MCF 10A (cell line): ENCODE measurements at regions not wholly inside any gene's neighbourhood (a gene's known extent, or its start where the extent isn't known, plus 50 kb on each side); places are given as distances from the start of the nearest gene placed in this dataset.

Experiments
- BruUV-seq: library from RNA; stranded (reverse); fragments of 400-500 nt; replicated peaks from 2 replicates; lab custom pipeline; 2021; lab: Mats Ljungman, UMichigan
- CTCF ChIA-PET: fragments of 300-600 bp; sonication (Branson Sonifier 250); formaldehyde crosslinking; extraction: SDS; loops from one replicate; lab custom pipeline; 2021; ENCODE audit warnings: antibody characterized with exemption, inconsistent platforms; lab: Yijun Ruan, JAX
- POLR2A ChIA-PET: fragments of 300-600, 350-650 bp; sonication (Branson Sonifier 250); formaldehyde crosslinking; extraction: SDS; loops from one replicate; lab custom pipeline; 2020; ENCODE audit warnings: antibody characterized with exemption, inconsistent platforms; lab: Yijun Ruan, JAX
- DNase-seq: peaks from one replicate; pipeline ENCODE4 v3.0.0-alpha.2; 2018; ENCODE audit not compliant: unreplicated experiment
- H3K27ac Mint-ChIP-seq: one replicate; pipeline ENCODE4 v1.8.0; 2022; ENCODE audit warnings: mild to moderate bottlenecking, low read depth, mixed read lengths; ENCODE audit not compliant: unreplicated experiment
- H3K27me3 Mint-ChIP-seq: one replicate; pipeline ENCODE4 v1.8.0; 2022; ENCODE audit warnings: mixed read lengths; ENCODE audit not compliant: insufficient read depth, unreplicated experiment
- H3K36me3 Mint-ChIP-seq: one replicate; pipeline ENCODE4 v1.8.0; 2022; ENCODE audit warnings: mild to moderate bottlenecking, moderate library complexity, mixed read lengths; ENCODE audit not compliant: insufficient read depth, unreplicated experiment
- H3K4me1 Mint-ChIP-seq: one replicate; pipeline ENCODE4 v1.8.0; 2022; ENCODE audit warnings: mixed read lengths; ENCODE audit not compliant: insufficient read depth, unreplicated experiment
- H3K4me3 Mint-ChIP-seq: one replicate; pipeline ENCODE4 v1.8.0; 2022; ENCODE audit warnings: mild to moderate bottlenecking, moderate library complexity, mixed read lengths; ENCODE audit not compliant: unreplicated experiment
- H3K9me3 Mint-ChIP-seq: one replicate; pipeline ENCODE4 v1.8.0; 2022; ENCODE audit warnings: mixed read lengths; ENCODE audit not compliant: unreplicated experiment
- CTCF ChIP-seq: fragments of 200-600 bp; IDR thresholded peaks from one replicate; pipeline ENCODE4 v1.8.0; 2022; ENCODE audit warnings: antibody characterized with exemption, mild to moderate bottlenecking; ENCODE audit not compliant: unreplicated experiment
- intact Hi-C: fragments of 100-400 bp; cut with micrococcal nuclease; formaldehyde crosslinking; loops from 2 replicates; pipeline ENCODE4 v1.14.1; 2022

GRCh38 chr1:230010603-230011332 is 56.3 kb upstream of the GALNT2 start:
- intact Hi-C loops: no loop called here
- Mint-ChIP-seq H3K4me3 (no peak overlapping the region), H3K27ac (no peak overlapping the region), H3K27me3 (peaks cover 11% of the 10 kb centered on the region), H3K4me1 (no peaks in the 10 kb centered on the region), H3K9me3 (no peaks in the 10 kb centered on the region), H3K36me3 (no peaks in the 10 kb centered on the region)
- ChIA-PET POLR2A (interaction anchor here (1.2 kb wide), 1 partner anchor 26 kb away, joined by 3 read pairs; no protein-coding TSS in a partner anchor), CTCF (interaction anchor here (1.1 kb wide), 1 partner anchor 8 kb away, joined by 3 read pairs; no protein-coding TSS in a partner anchor)
- no TSS peak for BruUV-seq
- no peak for TF ChIP-seq CTCF
- no peak for DNase-seq

GRCh38 chr1:230011333-230012092 is 55.5 kb upstream of the GALNT2 start:
- BruUV-seq: no TSS peak
- Mint-ChIP-seq H3K4me1 (no peaks in the 10 kb centered on the region), H3K9me3 (no peaks in the 10 kb centered on the region), H3K27ac (no peak overlapping the region), H3K27me3 (peaks cover 11% of the 10 kb centered on the region), H3K36me3 (no peaks in the 10 kb centered on the region), H3K4me3 (no peak overlapping the region)
- no peak for TF ChIP-seq CTCF
- DNase-seq: peak; percentile 17
- intact Hi-C loops: no loop called here
- POLR2A ChIA-PET: interaction anchor here (0.9 to 1.2 kb wide), 2 partner anchors 19 to 25 kb away, joined by 3 read pairs; no protein-coding TSS in a partner anchor
- CTCF ChIA-PET: interaction anchor here (1.1 to 1.4 kb wide), 2 partner anchors 8 to 298 kb away, joined by 3 read pairs; no protein-coding TSS in a partner anchor

GRCh38 chr1:230012093-230012393 is 55.0 kb upstream of the GALNT2 start:
- TF ChIP-seq CTCF: no peak
- ChIA-PET POLR2A (interaction anchor here (0.9 kb wide), 2 partner anchors 10 to 19 kb away, joined by 3 to 4 read pairs; no protein-coding TSS in a partner anchor), CTCF (interaction anchor here (1.4 to 1.5 kb wide), 2 partner anchors 22 to 298 kb away, joined by 3 read pairs; no protein-coding TSS in a partner anchor)
- no peak overlapping the region for H3K27ac Mint-ChIP-seq
- peaks cover 6% of the 10 kb centered on the region for H3K27me3 Mint-ChIP-seq
- no peaks in the 10 kb centered on the region for H3K9me3 Mint-ChIP-seq
- no peaks in the 10 kb centered on the region for H3K4me1 Mint-ChIP-seq
- intact Hi-C loops: no loop called here
- H3K36me3 Mint-ChIP-seq: no peaks in the 10 kb centered on the region
- DNase-seq: no peak
- BruUV-seq: no TSS peak
- H3K4me3 Mint-ChIP-seq: no peak overlapping the region

- Mint-ChIP-seq H3K36me3 (no peaks in the 10 kb centered on the region), H3K27me3 (no peaks in the 10 kb centered on the region), H3K4me3 (no peak overlapping the region), H3K4me1 (no peaks in the 10 kb centered on the region), H3K27ac (no peak overlapping the region), H3K9me3 (no peaks in the 10 kb centered on the region)
- TF ChIP-seq CTCF: no peak
- intact Hi-C loops: no loop called here
- BruUV-seq: no TSS peak
- POLR2A ChIA-PET: interaction anchor here (0.7 to 0.9 kb wide), 3 partner anchors 9 to 18 kb away, joined by 3 to 4 read pairs (median 3); no protein-coding TSS in a partner anchor
- DNase-seq: no peak
- CTCF ChIA-PET: interaction anchor here (0.6 to 1.5 kb wide), 3 partner anchors 23 to 342 kb away, joined by 3 to 4 read pairs (median 3); no protein-coding TSS in a partner anchor
These were observed 54.3 kb upstream of the GALNT2 start for GRCh38 chr1:230012741-230013140.
